ENCODE measurements at regions not wholly inside any gene's neighbourhood (a gene's known extent, or its start where the extent isn't known, plus 50 kb on each side); places are given as distances from the start of the nearest gene placed in this dataset.

- no peak overlapping the region for H3K4me3 ChIP-seq (ENCODE audit: control insufficient read depth in 2 of 3, extremely low read depth in 1 of 3, insufficient read depth in 2 of 3, low read depth in 1 of 3, low read length in 3 of 3)
- FAIRE-seq (no peak), DNase-seq (ENCODE audit: low read depth, low spot score) (no peak)
- H3K9me3 ChIP-seq (ENCODE audit: control insufficient read depth, low read depth, low read length), result no peaks in the 10 kb centered on the region
- H3K4me2 ChIP-seq (ENCODE audit: control insufficient read depth, extremely low read depth, insufficient read depth, low read depth, low read length), result no peak overlapping the region
- dilution Hi-C loops (cut with MboI; ENCODE audit: extremely low pct_ligation_motif_present, low sequenced_read_pairs), result no loop called here
- TF ChIP-seq EZH2 (IDR thresholded peaks at IDR 0.05; ENCODE audit: low read length), result no peak
- TF ChIP-seq CTCF (optimal IDR thresholded peaks at IDR 0.05 in 1 of 3, IDR thresholded peaks at IDR 0.05 in 1 of 3, conservative IDR thresholded peaks at IDR 0.05 in 1 of 3; ENCODE audit: extremely low read depth in 1 of 3, insufficient read depth in 2 of 3, low read length in 3 of 3), result no peak
- H3K9ac ChIP-seq (ENCODE audit: control insufficient read depth, extremely low read depth, insufficient read depth, low read length), result no peak overlapping the region
- H3K27me3 ChIP-seq (ENCODE audit: control insufficient read depth, extremely low read depth, insufficient read depth, low read length), result no peaks in the 10 kb centered on the region
- H3K36me3 ChIP-seq (ENCODE audit: control insufficient read depth in 2 of 2, extremely low read depth in 1 of 2, insufficient read depth in 2 of 2, low read length in 2 of 2), result peaks cover 0 to 3% of the 10 kb centered on the region in 2 experiments
- H2AFZ ChIP-seq (ENCODE audit: control insufficient read depth, low read length), result no peak overlapping the region
- no peaks in the 10 kb centered on the region for H4K20me1 ChIP-seq (ENCODE audit: control insufficient read depth, extremely low read depth, insufficient read depth, low read length)
- H3K4me1 ChIP-seq (ENCODE audit: control insufficient read depth, extremely low read depth, insufficient read depth, low read length), result peaks cover 4% of the 10 kb centered on the region
- no peak overlapping the region for H3K27ac ChIP-seq (ENCODE audit: control insufficient read depth, insufficient read depth, low read length)
- H3K9me1 ChIP-seq (ENCODE audit: control insufficient read depth, extremely low read depth, insufficient read depth, low read length), result no peaks in the 10 kb centered on the region
- H3K79me2 ChIP-seq (ENCODE audit: control insufficient read depth, insufficient read depth, low read length), result no peaks in the 10 kb centered on the region
Observed at GRCh38 chr5:53350368-53350767, 130.1 kb upstream of the FST start.

GRCh38 chr5:53350991-53351770, 129.2 kb upstream of the FST start:
- FAIRE-seq, result no peak
- Histone ChIP-seq H3K9ac (ENCODE audit: control insufficient read depth, extremely low read depth, insufficient read depth, low read length) (no peak overlapping the region), H3K4me2 (ENCODE audit: control insufficient read depth, extremely low read depth, insufficient read depth, low read depth, low read length) (no peak overlapping the region), H3K9me1 (ENCODE audit: control insufficient read depth, extremely low read depth, insufficient read depth, low read length) (no peaks in the 10 kb centered on the region), H4K20me1 (ENCODE audit: control insufficient read depth, extremely low read depth, insufficient read depth, low read length) (no peaks in the 10 kb centered on the region), H3K27me3 (ENCODE audit: control insufficient read depth, extremely low read depth, insufficient read depth, low read length) (no peaks in the 10 kb centered on the region), H3K79me2 (ENCODE audit: control insufficient read depth, insufficient read depth, low read length) (no peaks in the 10 kb centered on the region), H3K4me1 (ENCODE audit: control insufficient read depth, extremely low read depth, insufficient read depth, low read length) (peaks cover 11% of the 10 kb centered on the region), H3K9me3 (ENCODE audit: control insufficient read depth, low read depth, low read length) (no peaks in the 10 kb centered on the region), H3K36me3 (ENCODE audit: control insufficient read depth in 2 of 2, extremely low read depth in 1 of 2, insufficient read depth in 2 of 2, low read length in 2 of 2) (peaks cover 0 to 2% of the 10 kb centered on the region in 2 experiments), H3K4me3 (ENCODE audit: control insufficient read depth in 2 of 3, extremely low read depth in 1 of 3, insufficient read depth in 2 of 3, low read depth in 1 of 3, low read length in 3 of 3) (no peak overlapping the region), H3K27ac (ENCODE audit: control insufficient read depth, insufficient read depth, low read length) (no peak overlapping the region), H2AFZ (ENCODE audit: control insufficient read depth, low read length) (no peak overlapping the region)
- dilution Hi-C loops (cut with MboI; ENCODE audit: extremely low pct_ligation_motif_present, low sequenced_read_pairs), result no loop called here
- TF ChIP-seq CTCF (optimal IDR thresholded peaks at IDR 0.05 in 1 of 3, IDR thresholded peaks at IDR 0.05 in 1 of 3, conservative IDR thresholded peaks at IDR 0.05 in 1 of 3; ENCODE audit: extremely low read depth in 1 of 3, insufficient read depth in 2 of 3, low read length in 3 of 3) (peak in 1 of 3 experiments; percentile 29), EZH2 (IDR thresholded peaks at IDR 0.05; ENCODE audit: low read length) (no peak)
- DNase-seq (ENCODE audit: low read depth, low spot score), result no peak

Data from keratinocyte (primary cell).